B cell (primary cell): ENCODE measurements at regions not wholly inside any gene's neighbourhood (a gene's known extent, or its start where the extent isn't known, plus 50 kb on each side); places are given as distances from the start of the nearest gene placed in this dataset.

Source experiments
- ATAC-seq: fragments of 200-7000 bp; cut with Tn5 transposase; one replicate; pipeline ENCODE4 v1.10.0; 2021; ENCODE audit warnings: low read depth, mild to moderate bottlenecking, moderate number of reproducible peaks, moderate library complexity
- CTCF ChIA-PET: fragments of 350-600 bp; sonication (Branson Sonifier 250); formaldehyde crosslinking; loops from one replicate; lab custom pipeline; 2021; ENCODE audit warnings: antibody characterized with exemption, inconsistent platforms; lab: Charles Lee
- POLR2A ChIA-PET: fragments of 350-600 bp; sonication (Branson Sonifier 250); formaldehyde crosslinking; loops from one replicate; lab custom pipeline; 2021; ENCODE audit warnings: antibody characterized with exemption; lab: Charles Lee
- DNase-seq: peaks from one replicate; pipeline ENCODE4 v3.0.0; 2013
- H2AFZ ChIP-seq: 2 replicates; pipeline ENCODE4 v1.6.1; 2012; ENCODE audit warnings: mild to moderate bottlenecking, low read depth, low read length; ENCODE audit not compliant: insufficient read depth, poor library complexity, severe bottlenecking
- H3K27ac ChIP-seq, 2 donors: 1 replicate in 1 of 2; 2 replicates in 1 of 2; pipeline ENCODE4 v1.5.1; 2012 to 2013; ENCODE audit warnings: low read length in 2 of 2, mild to moderate bottlenecking in 2 of 2, moderate library complexity in 1 of 2
- H3K27me3 ChIP-seq, 4 experiments: fragments of 200-600 bp in 1 of 4; sonication (generic) in 1 of 4; replicated peaks in 1 of 4; 1 replicate in 2 of 4; 2 replicates in 2 of 4; pipeline versions ENCODE4 v1.6.1 to v1.7.0; 2013 to 2016; ENCODE audit warnings: low read length in 3 of 4, mild to moderate bottlenecking in 2 of 4, mixed read lengths in 1 of 4, moderate library complexity in 1 of 4; ENCODE audit not compliant: insufficient read depth in 4 of 4, control insufficient read depth in 3 of 4; ENCODE audit errors: control extremely low read depth in 1 of 4
- H3K36me3 ChIP-seq, 2 experiments: replicated peaks in 1 of 2; 1 replicate in 1 of 2; 2 replicates in 1 of 2; pipeline versions ENCODE4 v1.6.1 to v1.7.1; 2013; ENCODE audit warnings: low read length in 1 of 2; ENCODE audit not compliant: insufficient read depth in 2 of 2, control insufficient read depth in 1 of 2; ENCODE audit errors: control extremely low read depth in 1 of 2, extremely low read depth in 1 of 2
- H3K4me1 ChIP-seq, 2 donors: fragments of 200-600 bp in 1 of 2; sonication (generic) in 1 of 2; 1 replicate in 1 of 2; 2 replicates in 1 of 2; pipeline versions ENCODE4 v1.5.1 to v1.6.1; 2013 to 2017; ENCODE audit warnings: low read length in 2 of 2; ENCODE audit not compliant: control insufficient read depth in 2 of 2, insufficient read depth in 2 of 2
- H3K4me2 ChIP-seq: replicated peaks from 2 replicates; pipeline ENCODE3; 2012; ENCODE audit warnings: mild to moderate bottlenecking, low read depth, low read length; ENCODE audit not compliant: poor library complexity, severe bottlenecking
- H3K4me3 ChIP-seq, 5 experiments: fragments of 200-600 bp in 1 of 5; sonication (generic) in 1 of 5; 1 replicate in 3 of 5; 2 replicates in 2 of 5; pipeline versions ENCODE4 v1.5.1 to v1.7.0; 2011 to 2016; ENCODE audit warnings: low read length in 4 of 5, mild to moderate bottlenecking in 4 of 5, low read depth in 2 of 5, control low read depth in 1 of 5, moderate library complexity in 1 of 5; ENCODE audit not compliant: insufficient read depth in 1 of 5; ENCODE audit errors: control extremely low read depth in 1 of 5, extremely low read depth in 1 of 5
- H3K79me2 ChIP-seq: fragments of 200-600 bp; sonication (generic); one replicate; pipeline ENCODE4 v1.6.0; 2016; ENCODE audit warnings: low read length; ENCODE audit not compliant: control insufficient read depth, insufficient read depth
- H3K9ac ChIP-seq: fragments of 200-600 bp; sonication (generic); 2 replicates; pipeline ENCODE4 v1.6.1; 2017; ENCODE audit warnings: mild to moderate bottlenecking, low read length, moderate library complexity
- H3K9me3 ChIP-seq, 3 donors: one replicate each; pipeline versions ENCODE4 v1.6.1 to v1.7.1; 2013; ENCODE audit warnings: low read length in 2 of 3; ENCODE audit not compliant: control insufficient read depth in 2 of 3, insufficient read depth in 1 of 3; ENCODE audit errors: control extremely low read depth in 1 of 3
- H4K20me1 ChIP-seq: 2 replicates; pipeline ENCODE4 v1.6.0; 2012; ENCODE audit warnings: mild to moderate bottlenecking, low read length; ENCODE audit not compliant: insufficient read depth, control insufficient read depth, poor library complexity, severe bottlenecking
- H3K27ac Mint-ChIP-seq: one replicate; pipeline ENCODE4 v1.8.0; 2021; ENCODE audit warnings: mixed read lengths
- H3K27me3 Mint-ChIP-seq: one replicate; pipeline ENCODE4 v1.8.0; 2021; ENCODE audit warnings: mixed read lengths
- H3K4me1 Mint-ChIP-seq: one replicate; pipeline ENCODE4 v1.8.0; 2021; ENCODE audit warnings: mixed read lengths
- H3K4me3 Mint-ChIP-seq: one replicate; pipeline ENCODE4 v1.8.0; 2021; ENCODE audit warnings: mixed read lengths
- H3K9me3 Mint-ChIP-seq: one replicate; pipeline ENCODE4 v1.8.0; 2022; ENCODE audit warnings: mixed read lengths; ENCODE audit not compliant: insufficient read depth
- EZH2 ChIP-seq: IDR thresholded peaks from 2 replicates; pipeline ENCODE4 v1.6.1; 2012; ENCODE audit warnings: borderline replicate concordance, low read depth, mild to moderate bottlenecking, moderate library complexity, low read length; ENCODE audit not compliant: insufficient read depth, poor library complexity, severe bottlenecking
- WGBS: methylation state at CpG from one replicate; pipeline ENCODE4 v1.1.5; 2013; ENCODE audit warnings: missing lambda C conversion rate; ENCODE audit not compliant: insufficient coverage; 5-methylcytosine and 5-hydroxymethylcytosine counted together
- intact Hi-C: fragments of 100-400 bp; cut with micrococcal nuclease; formaldehyde crosslinking; loops from one replicate; pipeline ENCODE4 v1.10.0; 2022
- TF ChIP-seq, protein P1 (sequence below): fragments of 200-600 bp; IDR thresholded peaks from one replicate; pipeline ENCODE4 v1.8.0; 2022; ENCODE audit warnings: antibody characterized with exemption, mild to moderate bottlenecking

DNA sequence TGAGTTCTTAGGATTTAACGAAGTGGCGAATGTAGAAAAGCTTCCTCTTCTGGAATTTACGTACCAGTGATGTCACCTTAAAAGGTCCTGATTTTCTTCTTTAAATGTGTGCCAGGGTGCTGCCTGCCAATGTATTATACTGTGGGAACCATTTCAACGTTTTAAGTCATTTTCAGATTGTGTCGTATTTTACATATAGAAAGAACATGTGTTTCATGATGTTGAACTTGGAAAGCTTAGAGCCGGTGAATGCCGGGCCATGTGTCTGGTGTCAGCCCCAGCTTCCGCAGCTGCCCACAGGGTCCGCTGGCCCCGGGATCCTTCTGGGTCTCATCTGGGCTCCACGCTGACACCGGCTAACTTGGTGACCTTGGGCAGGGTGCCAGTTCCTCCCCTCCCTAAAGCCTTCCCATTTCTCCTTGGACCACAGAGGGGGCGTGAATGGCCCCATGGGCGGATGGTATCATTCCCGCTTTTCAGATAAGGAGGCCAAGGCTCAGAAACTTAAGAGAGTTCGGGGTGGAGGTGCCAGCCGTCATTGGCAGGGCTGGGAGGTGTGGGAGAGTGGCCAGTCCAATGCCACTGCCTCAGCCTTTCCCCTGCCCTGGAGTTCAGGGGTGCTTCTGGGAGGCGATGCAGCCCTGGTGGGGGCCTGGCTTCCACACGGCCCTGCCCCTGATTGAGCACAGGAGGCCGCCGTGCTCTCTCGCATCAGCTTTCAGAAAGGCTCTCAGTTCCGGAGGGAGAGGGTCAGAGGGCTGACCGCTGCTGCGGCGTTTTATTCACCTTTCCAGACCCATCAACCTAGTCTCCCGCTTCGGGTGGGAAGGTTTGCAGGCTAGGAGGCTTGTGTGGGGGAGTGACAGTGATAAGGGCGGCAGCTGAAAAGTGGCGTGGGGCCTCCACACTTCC is 68.8 kb upstream of the CIBAR2 start:
- Histone ChIP-seq H4K20me1 (no peaks in the 10 kb centered on the region), H3K36me3 (no peaks in the 10 kb centered on the region), H3K4me1 (no peaks in the 10 kb centered on the region), H3K4me3 (no peak overlapping the region), H3K79me2 (no peaks in the 10 kb centered on the region), H2AFZ (no peak overlapping the region), H3K4me2 (no peak overlapping the region), H3K9me3 (peaks cover 0 to 23% (median 3%) of the 10 kb centered on the region in 3 donors), H3K27ac (no peak overlapping the region), H3K9ac (no peak overlapping the region), H3K27me3 (peaks cover 0 to 8% (median 0%) of the 10 kb centered on the region in 4 experiments)
- Mint-ChIP-seq H3K27me3 (peaks cover 34% of the 10 kb centered on the region), H3K27ac (no peak overlapping the region), H3K4me1 (no peaks in the 10 kb centered on the region), H3K4me3 (no peak overlapping the region), H3K9me3 (peaks cover 5% of the 10 kb centered on the region)
- DNase-seq, result no peak
- no peak for ATAC-seq
- POLR2A ChIA-PET, result no interaction called here
- intact Hi-C loops, result no loop called here
- CTCF ChIA-PET, result no interaction called here
- 96% methylated on average over 25 of the region's 30 CpGs for WGBS
- no peak for TF ChIP-seq EZH2

DNA sequence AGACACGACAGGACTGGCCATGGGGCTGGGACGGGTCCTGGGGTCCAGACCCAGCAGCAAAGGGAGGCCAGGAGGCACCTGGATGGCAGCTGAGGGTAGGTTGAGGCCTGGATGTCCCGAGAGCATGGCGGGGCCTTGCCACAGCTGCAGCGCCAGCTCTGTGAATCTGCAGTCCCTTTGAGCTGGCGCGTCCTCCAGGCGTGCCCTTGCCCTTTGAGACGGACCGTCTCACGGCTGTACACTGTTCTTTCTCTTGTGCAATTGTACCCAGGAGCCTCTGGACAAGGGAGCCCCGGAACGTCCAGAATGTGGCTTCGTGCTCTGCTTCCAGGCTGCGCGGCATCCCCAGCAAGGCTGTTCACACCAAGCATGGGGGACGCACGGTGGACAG is 69.5 kb upstream of the CIBAR2 start:
- Histone ChIP-seq H3K4me2 (no peak overlapping the region), H3K4me3 (no peak overlapping the region), H3K36me3 (no peaks in the 10 kb centered on the region), H3K27ac (no peak overlapping the region), H2AFZ (no peak overlapping the region), H3K27me3 (peaks cover 0 to 8% (median 0%) of the 10 kb centered on the region in 4 experiments), H4K20me1 (no peaks in the 10 kb centered on the region), H3K9me3 (peaks cover 0 to 23% (median 3%) of the 10 kb centered on the region in 3 donors), H3K9ac (no peak overlapping the region), H3K79me2 (no peaks in the 10 kb centered on the region), H3K4me1 (no peaks in the 10 kb centered on the region)
- H3K4me3 Mint-ChIP-seq, result no peak overlapping the region
- H3K27me3 Mint-ChIP-seq, result peaks cover 30% of the 10 kb centered on the region
- H3K9me3 Mint-ChIP-seq, result peaks cover 5% of the 10 kb centered on the region
- DNase-seq (no peak), ATAC-seq (no peak)
- TF ChIP-seq, protein P1, sequence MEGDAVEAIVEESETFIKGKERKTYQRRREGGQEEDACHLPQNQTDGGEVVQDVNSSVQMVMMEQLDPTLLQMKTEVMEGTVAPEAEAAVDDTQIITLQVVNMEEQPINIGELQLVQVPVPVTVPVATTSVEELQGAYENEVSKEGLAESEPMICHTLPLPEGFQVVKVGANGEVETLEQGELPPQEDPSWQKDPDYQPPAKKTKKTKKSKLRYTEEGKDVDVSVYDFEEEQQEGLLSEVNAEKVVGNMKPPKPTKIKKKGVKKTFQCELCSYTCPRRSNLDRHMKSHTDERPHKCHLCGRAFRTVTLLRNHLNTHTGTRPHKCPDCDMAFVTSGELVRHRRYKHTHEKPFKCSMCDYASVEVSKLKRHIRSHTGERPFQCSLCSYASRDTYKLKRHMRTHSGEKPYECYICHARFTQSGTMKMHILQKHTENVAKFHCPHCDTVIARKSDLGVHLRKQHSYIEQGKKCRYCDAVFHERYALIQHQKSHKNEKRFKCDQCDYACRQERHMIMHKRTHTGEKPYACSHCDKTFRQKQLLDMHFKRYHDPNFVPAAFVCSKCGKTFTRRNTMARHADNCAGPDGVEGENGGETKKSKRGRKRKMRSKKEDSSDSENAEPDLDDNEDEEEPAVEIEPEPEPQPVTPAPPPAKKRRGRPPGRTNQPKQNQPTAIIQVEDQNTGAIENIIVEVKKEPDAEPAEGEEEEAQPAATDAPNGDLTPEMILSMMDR, result no peak
- TF ChIP-seq EZH2, result no peak
- H3K27ac Mint-ChIP-seq, result no peak overlapping the region
- 92% methylated on average over 12 of the region's 18 CpGs for WGBS
- H3K4me1 Mint-ChIP-seq, result no peaks in the 10 kb centered on the region
- ChIA-PET POLR2A (no interaction called here), CTCF (no interaction called here)
- intact Hi-C loops, result no loop called here
